ENCODE measurements at regions not wholly inside any gene's neighbourhood (a gene's known extent, or its start where the extent isn't known, plus 50 kb on each side); places are given as distances from the start of the nearest gene placed in this dataset.

DNA sequence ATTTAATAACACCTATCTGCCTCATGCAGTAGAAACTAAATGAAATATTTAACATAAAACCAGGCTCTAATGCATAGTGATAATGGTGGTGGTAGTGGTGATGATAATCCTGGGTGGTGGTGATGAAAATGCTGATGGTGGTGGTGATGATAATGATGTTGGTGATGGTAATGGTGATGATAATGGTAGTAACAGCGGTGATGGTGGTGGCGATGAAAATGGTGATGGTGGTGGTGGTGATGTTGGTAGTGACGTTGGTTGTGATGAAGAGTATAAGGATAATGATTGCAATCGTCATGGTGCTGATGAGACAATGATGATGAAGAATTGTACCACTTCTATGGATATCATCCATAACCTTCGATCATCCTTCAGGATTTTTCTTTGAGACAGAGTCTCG, 173.7 kb upstream of the CDH11 start:
- intact Hi-C loops (cut with micrococcal nuclease) = no loop called here
- CTCF ChIA-PET = no interaction called here

DNA sequence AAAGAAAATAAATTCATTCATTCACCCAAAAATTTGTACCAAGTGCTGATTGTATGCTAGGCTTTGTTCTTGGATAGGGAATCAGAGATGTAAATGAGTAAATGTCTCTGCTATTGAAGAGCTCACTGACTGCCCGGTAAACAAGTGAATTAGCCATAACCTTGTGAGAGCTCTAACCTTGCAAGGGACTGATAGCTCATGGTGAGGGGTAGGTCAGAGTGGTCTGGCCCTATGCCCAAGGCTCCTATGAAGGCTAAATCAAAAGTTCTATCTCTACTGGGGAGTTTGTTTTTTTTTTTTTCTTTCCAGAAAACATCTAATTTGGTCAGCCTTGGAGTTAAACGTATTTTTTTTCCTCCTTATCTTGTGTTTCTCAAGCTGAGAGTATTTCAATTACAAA, 172.8 kb upstream of the CDH11 start:
- Mint-ChIP-seq H3K36me3 (no peaks in the 10 kb centered on the region), H3K4me3 (no peak overlapping the region), H3K4me1 (no peaks in the 10 kb centered on the region), H3K27me3 (no peaks in the 10 kb centered on the region), H3K9me3 (peaks cover 0 to 25% (median 11%) of the 10 kb centered on the region in 11 donors), H3K27ac (no peak overlapping the region)
- H3K36me3 ChIP-seq (ENCODE audit: control insufficient read depth in 2 of 3, insufficient read depth in 3 of 3, low read length in 3 of 3) = no peaks in the 10 kb centered on the region
- CTCF ChIA-PET = no interaction called here
- ATAC-seq (no peak), DNase-seq (no peak)
- H3K27ac ChIP-seq (ENCODE audit: low read depth, low read length) = no peak overlapping the region
- H3K4me3 ChIP-seq (ENCODE audit: low read length) = no peak overlapping the region
- no peaks in the 10 kb centered on the region for H3K9me3 ChIP-seq (ENCODE audit: control insufficient read depth in 2 of 3, low read length in 3 of 3)
- intact Hi-C loops (cut with micrococcal nuclease) = no loop called here
- no peaks in the 10 kb centered on the region for H3K4me1 ChIP-seq (ENCODE audit: control insufficient read depth in 2 of 2, insufficient read depth in 2 of 2, low read length in 2 of 2)
- H3K27me3 ChIP-seq (ENCODE audit: control insufficient read depth in 2 of 2, insufficient read depth in 2 of 2, low read length in 2 of 2) = no peaks in the 10 kb centered on the region
- POLR2A ChIA-PET = no interaction called here

More for the DNA sequence above, 173.7 kb upstream of the CDH11 start:
- Histone ChIP-seq H3K4me1 (ENCODE audit: control insufficient read depth in 2 of 2, insufficient read depth in 2 of 2, low read length in 2 of 2) (no peaks in the 10 kb centered on the region), H3K36me3 (ENCODE audit: control insufficient read depth in 2 of 3, insufficient read depth in 3 of 3, low read length in 3 of 3) (no peaks in the 10 kb centered on the region), H3K27ac (ENCODE audit: low read depth, low read length) (no peak overlapping the region), H3K27me3 (ENCODE audit: control insufficient read depth in 2 of 2, insufficient read depth in 2 of 2, low read length in 2 of 2) (no peaks in the 10 kb centered on the region), H3K9me3 (ENCODE audit: control insufficient read depth in 2 of 3, low read length in 3 of 3) (no peaks in the 10 kb centered on the region), H3K4me3 (ENCODE audit: low read length) (no peak overlapping the region)
- no peak for DNase-seq
- no peak overlapping the region for H3K4me3 Mint-ChIP-seq
- H3K9me3 Mint-ChIP-seq = peaks cover 0 to 25% (median 11%) of the 10 kb centered on the region in 11 donors
- POLR2A ChIA-PET = no interaction called here
- no peaks in the 10 kb centered on the region for H3K4me1 Mint-ChIP-seq
- H3K36me3 Mint-ChIP-seq = no peaks in the 10 kb centered on the region
- no peaks in the 10 kb centered on the region for H3K27me3 Mint-ChIP-seq
- ATAC-seq = no peak
- no peak overlapping the region for H3K27ac Mint-ChIP-seq

DNA sequence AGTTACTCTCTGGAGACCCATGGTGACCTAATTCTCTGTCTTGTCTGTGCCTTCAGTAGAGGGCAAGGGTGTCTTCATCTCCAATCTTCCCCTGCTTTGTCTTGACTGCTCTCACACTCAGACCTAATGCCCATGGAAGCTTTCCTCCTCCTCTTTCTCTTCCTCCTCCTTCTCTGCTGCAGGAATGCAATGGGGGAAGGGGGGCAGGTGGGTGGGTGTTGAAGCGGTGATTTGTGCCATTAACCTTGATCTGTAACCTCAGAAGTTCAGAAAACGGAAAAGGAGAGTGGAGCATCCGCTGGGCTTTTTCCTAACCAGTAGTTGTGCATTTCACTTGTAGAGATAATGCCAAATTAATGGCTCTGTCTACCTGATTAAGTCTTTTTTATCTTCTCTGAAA, 172.3 kb upstream of the CDH11 start:
- CTCF ChIA-PET = no interaction called here

DNA sequence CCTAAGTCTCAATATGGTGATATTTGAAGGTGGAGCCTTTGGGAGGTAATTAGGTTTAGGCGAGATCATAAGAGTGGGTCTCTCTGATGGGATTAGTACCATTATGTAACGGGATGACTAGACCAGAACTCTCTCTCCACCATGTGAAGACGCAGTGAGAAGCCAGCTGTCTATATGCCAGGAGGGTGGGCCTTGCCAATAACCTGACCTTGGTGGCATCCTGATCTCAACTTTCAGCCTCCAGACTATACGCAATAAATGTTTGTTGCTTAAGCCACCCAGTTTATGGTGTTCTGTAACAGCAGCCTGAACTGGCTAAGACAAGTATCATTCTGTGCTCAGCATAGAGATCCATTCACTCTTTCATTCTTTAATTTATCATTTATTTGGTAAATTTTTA, 167.2 kb upstream of the CDH11 start:
- POLR2A ChIA-PET = no interaction called here
- intact Hi-C loops (cut with micrococcal nuclease) = no loop called here
- H3K36me3 ChIP-seq (ENCODE audit: control insufficient read depth in 2 of 3, insufficient read depth in 3 of 3, low read length in 3 of 3) = no peaks in the 10 kb centered on the region

More for the DNA sequence above, 172.3 kb upstream of the CDH11 start:
- no peak for DNase-seq
- Mint-ChIP-seq H3K4me1 (no peaks in the 10 kb centered on the region), H3K27ac (no peak overlapping the region), H3K9me3 (peaks cover 0 to 25% (median 11%) of the 10 kb centered on the region in 11 donors), H3K4me3 (no peak overlapping the region), H3K36me3 (no peaks in the 10 kb centered on the region), H3K27me3 (no peaks in the 10 kb centered on the region)
- intact Hi-C loops (cut with micrococcal nuclease) = no loop called here
- Histone ChIP-seq H3K4me3 (ENCODE audit: low read length) (no peak overlapping the region), H3K36me3 (ENCODE audit: control insufficient read depth in 2 of 3, insufficient read depth in 3 of 3, low read length in 3 of 3) (no peaks in the 10 kb centered on the region), H3K9me3 (ENCODE audit: control insufficient read depth in 2 of 3, low read length in 3 of 3) (no peaks in the 10 kb centered on the region), H3K4me1 (ENCODE audit: control insufficient read depth in 2 of 2, insufficient read depth in 2 of 2, low read length in 2 of 2) (no peaks in the 10 kb centered on the region), H3K27ac (ENCODE audit: low read depth, low read length) (no peak overlapping the region), H3K27me3 (ENCODE audit: control insufficient read depth in 2 of 2, insufficient read depth in 2 of 2, low read length in 2 of 2) (no peaks in the 10 kb centered on the region)
- ATAC-seq = no peak
- POLR2A ChIA-PET = no interaction called here

DNA sequence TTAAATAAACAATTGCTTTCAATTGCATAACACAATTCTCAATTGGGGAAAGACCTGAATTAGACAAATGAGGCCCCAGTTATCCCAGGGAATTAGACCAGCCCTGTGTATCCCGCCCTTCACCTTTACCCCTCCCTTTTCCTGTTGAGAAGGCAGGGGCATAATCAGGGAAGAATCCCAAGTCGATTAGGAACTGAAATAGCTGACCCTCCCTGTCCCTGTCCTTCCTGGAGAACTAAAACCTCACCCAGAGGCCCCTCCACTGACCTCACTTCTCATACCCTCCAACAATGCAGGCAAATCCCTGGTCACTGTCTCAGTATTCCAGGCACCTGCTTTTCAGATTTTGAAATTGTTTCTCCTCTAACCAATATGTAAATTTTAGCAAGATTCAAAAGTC, 165.4 kb upstream of the CDH11 start:
- no peaks in the 10 kb centered on the region for H3K36me3 Mint-ChIP-seq
- ChIA-PET CTCF (no interaction called here), POLR2A (no interaction called here)
- no peaks in the 10 kb centered on the region for H3K4me1 ChIP-seq (ENCODE audit: control insufficient read depth in 2 of 2, insufficient read depth in 2 of 2, low read length in 2 of 2)
- DNase-seq = no peak
- peaks cover 0 to 10% (median 5%) of the 10 kb centered on the region in 11 donors for H3K9me3 Mint-ChIP-seq
- no peaks in the 10 kb centered on the region for H3K9me3 ChIP-seq (ENCODE audit: control insufficient read depth in 2 of 3, low read length in 3 of 3)
- H3K4me3 Mint-ChIP-seq = no peak overlapping the region
- H3K36me3 ChIP-seq (ENCODE audit: control insufficient read depth in 2 of 3, insufficient read depth in 3 of 3, low read length in 3 of 3) = no peaks in the 10 kb centered on the region
- no peak overlapping the region for H3K27ac ChIP-seq (ENCODE audit: low read depth, low read length)
- no peak overlapping the region for H3K27ac Mint-ChIP-seq
- H3K4me3 ChIP-seq (ENCODE audit: low read length) = no peak overlapping the region
- H3K4me1 Mint-ChIP-seq = no peaks in the 10 kb centered on the region
- H3K27me3 ChIP-seq (ENCODE audit: control insufficient read depth in 2 of 2, insufficient read depth in 2 of 2, low read length in 2 of 2) = no peaks in the 10 kb centered on the region
- intact Hi-C loops (cut with micrococcal nuclease) = no loop called here
- ATAC-seq = no peak
- H3K27me3 Mint-ChIP-seq = peaks cover 0 to 7% (median 0%) of the 10 kb centered on the region in 5 donors

More for the DNA sequence above, 167.2 kb upstream of the CDH11 start:
- Mint-ChIP-seq H3K36me3 (no peaks in the 10 kb centered on the region), H3K4me1 (no peaks in the 10 kb centered on the region), H3K27ac (no peak overlapping the region), H3K9me3 (peaks cover 0 to 9% (median 7%) of the 10 kb centered on the region in 11 donors), H3K27me3 (no peaks in the 10 kb centered on the region), H3K4me3 (no peak overlapping the region)
- ATAC-seq = no peak
- Histone ChIP-seq H3K9me3 (ENCODE audit: control insufficient read depth in 2 of 3, low read length in 3 of 3) (no peaks in the 10 kb centered on the region), H3K4me3 (ENCODE audit: low read length) (no peak overlapping the region), H3K27ac (ENCODE audit: low read depth, low read length) (no peak overlapping the region), H3K27me3 (ENCODE audit: control insufficient read depth in 2 of 2, insufficient read depth in 2 of 2, low read length in 2 of 2) (no peaks in the 10 kb centered on the region), H3K4me1 (ENCODE audit: control insufficient read depth in 2 of 2, insufficient read depth in 2 of 2, low read length in 2 of 2) (no peaks in the 10 kb centered on the region)
- DNase-seq = no peak
- CTCF ChIA-PET = no interaction called here

DNA sequence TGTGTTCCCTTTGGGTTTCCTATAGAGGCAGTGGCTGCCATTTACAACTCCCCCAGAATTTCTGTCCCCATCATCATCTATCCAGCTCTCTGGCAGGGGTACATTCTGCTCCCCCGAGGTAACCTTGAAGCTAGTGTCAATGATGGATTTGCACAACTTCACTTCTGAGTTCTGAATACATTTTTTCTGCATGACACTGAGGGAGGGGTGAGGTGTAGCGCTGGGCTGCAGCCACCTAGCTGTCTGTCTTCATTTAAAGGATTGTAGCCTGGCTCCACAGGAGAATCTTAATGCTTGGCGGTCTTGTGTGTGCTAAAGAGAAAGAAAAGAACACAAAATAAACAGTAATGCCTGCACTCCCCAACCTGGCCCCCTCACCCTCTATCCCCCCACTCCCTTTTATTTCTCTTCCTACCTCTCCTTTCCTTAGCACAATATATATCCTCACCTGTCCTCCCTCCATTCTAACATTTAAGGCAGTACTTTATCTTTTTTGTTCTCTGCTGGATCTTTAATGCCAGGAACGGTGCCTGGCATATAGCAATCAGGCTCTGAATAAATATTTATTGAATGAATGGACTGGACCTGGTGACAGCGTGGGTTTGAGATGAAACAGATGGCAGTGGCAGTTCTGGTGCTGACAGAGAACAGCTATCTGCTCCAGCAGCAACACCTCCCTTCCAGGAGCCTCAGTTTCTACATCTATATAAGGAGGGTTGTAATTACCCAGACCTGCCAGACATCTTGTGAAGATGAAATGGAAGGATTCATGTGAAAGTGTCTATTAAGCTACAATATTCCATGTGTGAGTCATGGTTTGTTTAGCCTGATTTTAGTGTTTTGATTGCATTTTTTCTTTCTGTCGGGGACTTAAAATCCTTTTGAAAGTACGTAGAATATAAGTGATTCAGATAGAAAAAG, 163.5 kb upstream of the CDH11 start:
- Mint-ChIP-seq H3K4me1 (no peaks in the 10 kb centered on the region), H3K36me3 (no peaks in the 10 kb centered on the region), H3K27ac (no peak overlapping the region), H3K9me3 (peaks cover 0 to 8% (median 5%) of the 10 kb centered on the region in 11 donors), H3K27me3 (peaks cover 0 to 12% (median 0%) of the 10 kb centered on the region in 5 donors), H3K4me3 (no peak overlapping the region)
- ChIA-PET POLR2A (no interaction called here), CTCF (no interaction called here)
- Histone ChIP-seq H3K9me3 (ENCODE audit: control insufficient read depth in 2 of 3, low read length in 3 of 3) (no peaks in the 10 kb centered on the region), H3K36me3 (ENCODE audit: control insufficient read depth in 2 of 3, insufficient read depth in 3 of 3, low read length in 3 of 3) (no peaks in the 10 kb centered on the region), H3K27me3 (ENCODE audit: control insufficient read depth in 2 of 2, insufficient read depth in 2 of 2, low read length in 2 of 2) (no peaks in the 10 kb centered on the region), H3K27ac (ENCODE audit: low read depth, low read length) (no peak overlapping the region), H3K4me1 (ENCODE audit: control insufficient read depth in 2 of 2, insufficient read depth in 2 of 2, low read length in 2 of 2) (no peaks in the 10 kb centered on the region), H3K4me3 (ENCODE audit: low read length) (no peak overlapping the region)
- no peak for ATAC-seq
- intact Hi-C loops (cut with micrococcal nuclease) = no loop called here
- no peak for DNase-seq

DNA sequence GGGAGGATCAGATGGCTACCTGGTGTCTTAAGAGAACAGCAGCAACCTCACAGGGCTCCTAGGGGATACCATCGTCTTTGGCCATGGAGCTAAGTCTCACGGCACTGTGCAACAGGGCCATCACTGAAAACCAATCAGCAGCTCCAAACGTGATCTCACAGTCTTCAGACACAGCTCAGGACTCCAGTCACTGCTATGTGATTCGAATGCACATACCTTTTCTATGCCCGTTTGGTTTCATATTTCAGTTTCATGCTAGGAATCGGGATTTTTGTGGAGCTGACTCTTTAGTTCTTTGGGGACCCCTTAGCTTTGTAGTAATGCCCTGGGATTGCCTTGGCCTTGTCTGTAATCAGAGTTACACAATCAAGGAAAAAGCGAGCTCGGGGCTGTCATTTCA, 162.8 kb upstream of the CDH11 start:
- POLR2A ChIA-PET = no interaction called here
- Mint-ChIP-seq H3K4me1 (no peaks in the 10 kb centered on the region), H3K27me3 (peaks cover 0 to 12% (median 0%) of the 10 kb centered on the region in 5 donors), H3K36me3 (no peaks in the 10 kb centered on the region), H3K4me3 (no peak overlapping the region), H3K27ac (no peak overlapping the region), H3K9me3 (peaks cover 0 to 9% (median 3%) of the 10 kb centered on the region in 11 donors)
- intact Hi-C loops (cut with micrococcal nuclease) = no loop called here
- Histone ChIP-seq H3K9me3 (ENCODE audit: control insufficient read depth in 2 of 3, low read length in 3 of 3) (no peaks in the 10 kb centered on the region), H3K4me1 (ENCODE audit: control insufficient read depth in 2 of 2, insufficient read depth in 2 of 2, low read length in 2 of 2) (no peaks in the 10 kb centered on the region), H3K27ac (ENCODE audit: low read depth, low read length) (no peak overlapping the region), H3K36me3 (ENCODE audit: control insufficient read depth in 2 of 3, insufficient read depth in 3 of 3, low read length in 3 of 3) (no peaks in the 10 kb centered on the region), H3K4me3 (ENCODE audit: low read length) (no peak overlapping the region), H3K27me3 (ENCODE audit: control insufficient read depth in 2 of 2, insufficient read depth in 2 of 2, low read length in 2 of 2) (no peaks in the 10 kb centered on the region)
- no peak for ATAC-seq
- CTCF ChIA-PET = no interaction called here
- no peak for DNase-seq

Data from naive thymus-derived CD4-positive, alpha-beta T cell (primary cell).